ENCODE measurements at regions not wholly inside any gene's neighbourhood (a gene's known extent, or its start where the extent isn't known, plus 50 kb on each side); places are given as distances from the start of the nearest gene placed in this dataset.
"Not testable (repeated sequence)": the region's sequence is repeated elsewhere in the genome, so short reads cannot be mapped to it uniquely, and the experiment has no call there.

DNA sequence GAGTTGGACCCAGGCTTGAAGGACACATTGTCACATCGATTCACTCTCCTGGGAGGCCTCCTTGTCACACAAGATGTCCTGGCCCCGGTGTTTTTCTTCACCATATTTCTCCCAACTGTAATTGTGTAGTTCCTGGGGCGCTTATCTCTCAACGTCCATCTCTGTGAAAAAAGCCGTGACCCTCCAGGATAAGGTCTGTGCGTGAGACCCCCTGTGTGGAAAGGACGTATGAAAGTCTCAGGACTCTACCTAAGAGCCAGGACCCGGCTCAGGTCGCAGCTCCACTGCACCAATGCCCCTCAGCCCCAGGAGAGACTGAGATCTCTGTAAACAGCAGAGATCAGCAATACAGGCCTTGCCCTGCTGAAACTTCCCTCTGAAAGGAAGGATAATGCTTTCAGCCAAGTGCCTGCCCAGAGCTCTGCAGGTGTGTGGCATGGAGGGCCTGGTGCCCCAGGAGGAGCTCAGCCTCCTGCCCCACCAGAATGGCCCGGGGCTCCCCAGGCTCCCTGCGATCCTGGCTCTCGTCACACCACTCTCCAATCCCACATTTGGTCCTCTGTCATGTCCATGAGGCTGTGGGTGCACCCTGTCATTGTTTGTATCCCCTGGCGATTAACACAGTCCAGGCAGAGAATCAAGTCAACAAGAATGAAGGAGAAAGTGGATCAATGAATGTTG, 119.2 kb upstream of the TMEM45B start:
- DNase-seq (ENCODE audit: low read depth in 2 of 2, low spot score in 1 of 2): no peak

DNA sequence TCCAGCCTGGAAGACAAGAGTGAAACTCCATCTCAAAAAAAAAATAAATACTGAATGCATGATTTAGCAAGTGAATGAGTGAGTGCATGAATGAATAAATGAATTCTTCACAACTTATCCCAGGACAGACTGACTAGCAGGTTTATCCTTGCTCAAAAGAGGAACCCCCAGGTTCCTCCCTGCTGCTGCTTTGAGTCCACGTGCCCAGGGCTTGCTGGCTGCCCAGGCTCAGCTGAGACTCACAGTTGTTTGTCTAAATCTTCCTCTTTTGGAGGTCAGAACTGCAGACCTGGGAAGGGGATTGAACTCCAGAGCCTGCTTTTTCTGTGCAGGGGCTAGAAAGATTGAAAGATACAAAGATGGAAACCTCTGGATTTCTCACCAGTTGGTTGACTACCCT, 117.4 kb upstream of the TMEM45B start:
- no peak for DNase-seq (ENCODE audit: low read depth in 2 of 2, low spot score in 1 of 2)

GRCh38 chr11:129699711-129700304, 115.8 kb upstream of the TMEM45B start:
- DNase-seq (ENCODE audit: low read depth in 2 of 2, low spot score in 1 of 2): no peak

DNA sequence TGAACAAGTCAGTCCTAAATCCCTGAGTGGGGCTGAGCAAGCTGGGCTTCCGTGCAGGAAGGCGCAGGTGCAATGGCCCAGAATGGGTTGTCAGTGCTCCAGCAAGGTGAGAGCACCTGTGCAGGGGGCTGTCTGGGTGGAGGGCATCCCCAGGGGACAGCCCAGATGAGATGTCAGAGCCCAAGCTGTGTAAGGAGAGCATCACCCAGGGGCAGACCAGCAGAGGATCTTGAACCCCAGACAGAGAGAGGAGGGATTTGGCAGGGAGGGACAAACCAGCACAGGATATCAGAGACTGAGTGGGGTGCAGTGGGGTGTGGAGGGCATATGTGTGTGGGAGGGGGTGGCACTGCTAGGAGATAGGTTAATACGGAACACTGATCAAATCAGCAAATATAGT, 114.9 kb upstream of the TMEM45B start:
- no peak for DNase-seq (ENCODE audit: low read depth in 2 of 2, low spot score in 1 of 2)

DNA sequence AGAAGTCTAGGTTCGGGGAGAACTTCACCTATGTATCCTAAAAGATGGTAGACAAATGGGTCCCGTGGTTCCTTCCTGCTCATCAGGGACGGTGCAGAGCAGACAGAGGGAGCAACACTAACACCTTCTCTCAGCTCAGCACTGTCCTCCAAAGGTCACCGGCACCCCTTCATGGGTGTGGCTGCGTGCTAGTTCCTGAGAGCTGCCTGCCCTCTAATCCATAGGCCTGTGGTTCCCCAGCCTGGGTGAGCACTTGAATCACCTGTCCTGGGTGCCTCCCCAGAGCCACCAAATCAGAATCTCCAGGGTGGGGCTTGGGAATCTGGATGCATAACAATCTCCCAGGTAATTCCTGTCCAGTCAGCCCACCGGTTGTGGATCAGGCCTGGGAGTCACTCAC, 113.9 kb upstream of the TMEM45B start:
- no peak for DNase-seq (ENCODE audit: low read depth in 2 of 2, low spot score in 1 of 2)

GRCh38 chr11:129702410-129703398, 112.9 kb upstream of the TMEM45B start:
- no peak for DNase-seq (ENCODE audit: low read depth in 2 of 2, low spot score in 1 of 2)

- DNase-seq (ENCODE audit: low read depth in 2 of 2, low spot score in 1 of 2): no peak
These were observed 111.8 kb upstream of the TMEM45B start for GRCh38 chr11:129703846-129704245.

DNA sequence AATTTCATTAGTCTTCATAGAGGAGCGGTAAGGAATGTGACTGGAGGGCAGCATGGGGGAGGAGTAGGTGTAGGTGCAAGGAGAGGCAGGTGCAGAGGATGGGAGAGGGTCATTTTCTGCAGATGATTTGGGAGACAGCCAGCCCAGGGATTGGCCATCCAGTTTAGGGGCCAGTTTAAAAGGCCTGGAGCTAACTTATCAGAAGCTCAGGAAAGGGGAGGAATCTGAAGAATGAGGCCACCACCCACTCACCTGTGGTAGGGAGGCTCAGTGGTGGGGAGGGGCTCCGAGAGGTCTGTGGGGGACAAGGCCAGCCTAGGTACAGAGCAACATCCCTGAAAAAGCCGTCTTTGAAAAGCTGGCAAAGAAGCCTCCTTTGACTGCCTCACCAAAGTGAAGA, 110.8 kb upstream of the TMEM45B start:
- no peak for DNase-seq (ENCODE audit: low read depth in 2 of 2, low spot score in 1 of 2)

- no peak for DNase-seq (ENCODE audit: low read depth in 2 of 2, low spot score in 1 of 2)
These were observed 110.3 kb upstream of the TMEM45B start for GRCh38 chr11:129705341-129705740.

DNA sequence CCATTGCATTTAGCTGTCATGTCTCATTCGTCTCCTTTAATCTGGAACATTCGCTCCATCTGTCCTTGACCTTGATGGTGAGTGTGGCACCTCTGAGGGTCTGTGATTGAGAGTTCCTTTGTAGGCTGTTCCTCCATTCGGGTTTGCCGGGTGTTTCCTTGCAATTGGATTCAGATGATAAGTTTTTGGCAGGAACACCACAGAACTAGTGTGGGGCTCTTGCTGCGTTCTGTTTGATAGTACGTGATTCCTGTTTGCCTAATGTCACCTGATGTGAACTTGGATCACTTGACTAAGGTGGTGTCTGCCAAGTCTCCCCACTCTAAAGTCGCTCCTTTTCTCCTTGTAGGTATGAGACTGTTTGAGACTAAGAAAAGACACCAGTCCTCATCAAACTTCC, 109.7 kb upstream of the TMEM45B start:
- DNase-seq (ENCODE audit: low read depth in 2 of 2, low spot score in 1 of 2): no peak

- no peak for DNase-seq (ENCODE audit: low read depth in 2 of 2, low spot score in 1 of 2)
These were observed 105.7 kb upstream of the TMEM45B start for GRCh38 chr11:129709801-129710398.

GRCh38 chr11:129710423-129710822, 105.2 kb upstream of the TMEM45B start:
- no peak for DNase-seq (ENCODE audit: low read depth in 2 of 2, low spot score in 1 of 2)

DNA sequence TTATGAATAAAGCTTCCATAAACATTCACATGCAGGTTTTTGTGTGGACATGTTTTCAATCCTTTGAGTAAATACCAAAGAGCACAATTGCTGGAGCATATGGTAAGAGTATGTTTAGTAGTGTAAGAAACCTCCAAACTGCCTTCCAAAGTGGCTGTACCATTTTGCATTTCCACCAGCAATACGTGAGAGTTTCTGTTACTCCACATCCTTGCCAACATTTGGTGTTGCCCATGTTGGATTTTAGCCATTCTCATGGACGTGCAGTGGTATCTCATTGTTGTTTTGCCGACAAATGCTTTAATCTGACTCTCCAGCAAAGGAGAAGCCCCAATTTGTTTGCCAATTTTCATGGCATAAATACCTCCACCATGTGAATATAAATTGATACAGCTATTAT, 103.9 kb upstream of the TMEM45B start:
- no peak for DNase-seq (ENCODE audit: low read depth in 2 of 2, low spot score in 1 of 2)

DNA sequence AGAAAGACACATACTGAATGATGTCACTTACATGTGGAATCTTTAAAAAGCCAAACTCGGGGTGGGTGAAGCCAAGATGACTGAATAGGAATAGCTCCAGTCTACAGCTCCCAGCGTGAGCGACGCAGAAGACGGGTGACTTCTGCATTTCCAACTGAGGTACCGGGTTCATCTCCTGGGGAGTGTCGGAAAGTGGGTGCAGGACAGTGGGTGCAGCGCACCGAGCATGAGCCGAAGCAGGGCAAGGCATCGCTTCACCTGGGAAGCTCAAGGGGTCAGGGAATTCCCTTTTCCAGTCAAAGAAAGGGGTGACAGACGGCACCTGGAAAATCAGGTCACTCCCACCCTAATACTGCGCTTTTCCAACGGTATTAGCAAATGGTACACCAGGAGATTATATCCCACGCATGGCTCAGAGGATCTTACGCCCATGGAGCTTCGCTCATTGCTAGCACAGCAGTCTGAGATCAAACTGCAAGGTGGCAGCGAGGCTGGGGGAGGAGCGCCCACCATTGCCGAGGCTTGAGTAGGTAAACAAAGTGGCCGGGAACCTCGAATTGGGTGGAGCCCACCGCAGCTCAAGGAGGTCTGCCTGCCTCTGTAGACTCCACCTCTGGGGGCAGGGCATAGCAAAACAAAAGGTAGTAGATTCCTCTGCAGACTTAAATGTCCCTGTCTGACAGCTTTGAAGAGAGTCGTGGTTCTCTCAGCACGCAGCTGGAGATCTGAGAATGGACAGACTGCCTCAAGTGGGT, 103.0 kb upstream of the TMEM45B start:
- DNase-seq (ENCODE audit: low read depth in 2 of 2, low spot score in 1 of 2): not testable (repeated sequence)

DNA sequence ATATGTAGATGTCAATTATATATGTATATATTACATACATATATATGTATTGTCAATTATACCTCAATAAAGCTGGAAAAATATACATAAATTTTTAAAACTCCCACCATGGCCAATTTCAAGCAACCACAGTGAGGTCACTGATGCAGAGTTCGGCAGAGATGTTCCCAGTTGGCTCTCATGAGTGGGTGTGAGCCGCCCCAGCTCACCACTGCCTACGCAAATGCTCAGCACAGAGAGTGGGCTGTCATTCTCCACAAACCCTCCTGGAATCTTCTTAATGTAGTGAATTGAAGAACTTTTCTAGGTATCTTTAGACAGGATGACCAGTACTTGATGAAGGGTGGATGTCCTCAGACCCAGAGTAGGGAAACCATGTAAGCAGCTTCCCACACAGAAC, 96.6 kb upstream of the TMEM45B start:
- DNase-seq (ENCODE audit: low read depth in 2 of 2, low spot score in 1 of 2): no peak

DNA sequence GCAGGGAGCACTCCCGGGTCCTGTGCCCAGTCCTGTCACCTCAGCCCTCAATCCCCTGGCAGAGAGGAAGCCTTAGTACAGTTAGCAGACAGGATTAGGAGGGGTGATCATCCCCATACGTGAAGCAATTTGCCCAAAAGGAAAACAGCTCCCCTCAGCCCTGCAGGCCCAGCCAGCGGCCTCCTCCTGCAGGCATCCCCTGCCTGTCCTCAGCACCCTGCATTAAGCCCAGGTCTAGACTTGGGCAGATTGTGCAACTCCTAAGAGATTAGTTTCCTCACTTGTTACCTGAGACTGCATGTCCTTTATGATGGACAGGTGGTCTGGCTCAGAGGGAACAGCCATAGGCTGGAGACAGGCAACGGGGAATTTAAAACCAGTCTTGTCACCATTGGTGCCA, 95.5 kb upstream of the TMEM45B start:
- no peak for DNase-seq (ENCODE audit: low read depth in 2 of 2, low spot score in 1 of 2)

DNA sequence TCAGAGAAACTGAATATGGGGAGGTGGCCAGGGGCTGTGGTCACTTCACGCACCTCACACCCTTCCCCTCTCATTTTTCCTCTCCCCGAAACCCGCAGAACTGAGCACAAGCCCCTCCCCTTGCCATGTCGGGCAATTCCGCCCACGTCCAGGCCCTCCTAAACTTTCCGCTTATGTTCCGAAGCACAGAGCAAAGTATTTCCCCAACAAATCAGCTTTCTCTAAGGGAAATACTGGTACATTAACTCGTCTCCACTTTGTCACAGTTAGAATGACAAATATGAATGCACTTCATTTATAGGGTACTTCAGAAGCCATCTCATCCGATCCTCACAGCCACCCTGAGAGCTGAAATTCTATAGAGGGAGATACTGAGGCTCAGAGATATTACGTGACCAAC, 94.7 kb upstream of the TMEM45B start:
- no peak for DNase-seq (ENCODE audit: low read depth in 2 of 2, low spot score in 1 of 2)

DNA sequence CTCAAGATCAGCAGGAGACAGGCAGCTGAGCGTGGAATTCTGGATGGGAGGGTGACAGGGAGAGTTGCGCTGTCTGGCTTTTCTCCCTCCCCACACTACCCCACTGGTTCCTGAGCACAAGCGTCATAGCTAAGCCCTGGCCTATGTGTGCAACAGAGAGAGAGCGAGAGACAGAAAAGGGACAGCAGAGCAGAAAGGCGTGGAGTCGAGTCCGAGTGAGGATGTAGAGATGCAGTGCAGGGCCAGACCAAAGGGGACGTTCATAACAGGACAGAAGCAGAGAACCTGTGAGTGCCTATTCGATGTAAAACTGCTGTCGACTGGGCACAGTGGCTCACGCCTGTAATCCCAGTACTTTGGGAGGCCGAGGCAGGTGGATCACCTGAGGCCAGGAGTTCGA, 94.0 kb upstream of the TMEM45B start:
- no peak for DNase-seq (ENCODE audit: low read depth in 2 of 2, low spot score in 1 of 2)

- no peak for DNase-seq (ENCODE audit: low read depth in 2 of 2, low spot score in 1 of 2)
These were observed 93.1 kb upstream of the TMEM45B start for GRCh38 chr11:129722529-129722928.

DNA sequence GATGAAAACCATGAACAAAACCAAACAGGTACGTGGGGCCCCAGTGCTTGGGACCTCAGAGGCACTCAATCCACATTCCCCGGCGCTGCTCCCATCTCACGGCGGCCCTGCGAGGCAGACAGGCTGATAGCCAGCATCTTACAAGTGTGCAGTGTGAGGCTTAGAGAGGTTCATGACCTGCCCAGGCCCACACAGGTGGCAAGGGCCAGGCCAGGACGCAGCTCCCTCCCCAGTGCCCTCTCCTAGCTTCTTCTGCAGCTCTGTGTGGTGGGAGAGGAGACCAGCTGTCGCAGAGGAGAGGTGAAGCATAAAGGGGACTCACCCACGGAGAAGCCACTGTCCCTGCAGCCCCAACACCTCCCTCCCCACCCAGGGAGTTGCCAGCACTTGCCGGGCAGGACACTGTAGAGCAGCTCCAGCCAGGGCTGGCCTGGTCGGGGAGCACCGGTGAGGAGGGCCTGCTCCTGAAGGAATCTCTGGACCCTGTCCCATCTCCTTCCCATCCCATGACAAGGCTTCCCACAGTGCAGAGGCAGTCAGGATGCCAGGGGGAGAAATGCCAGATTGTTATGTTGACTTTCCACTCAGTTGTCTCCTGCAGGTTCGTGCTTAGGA, 92.4 kb upstream of the TMEM45B start:
- no peak for DNase-seq (ENCODE audit: low read depth in 2 of 2, low spot score in 1 of 2)
